ENCODE measurements at regions not wholly inside any gene's neighbourhood (a gene's known extent, or its start where the extent isn't known, plus 50 kb on each side); places are given as distances from the start of the nearest gene placed in this dataset.
"Not testable (repeated sequence)": the region's sequence is repeated elsewhere in the genome, so short reads cannot be mapped to it uniquely, and the experiment has no call there.

DNA sequence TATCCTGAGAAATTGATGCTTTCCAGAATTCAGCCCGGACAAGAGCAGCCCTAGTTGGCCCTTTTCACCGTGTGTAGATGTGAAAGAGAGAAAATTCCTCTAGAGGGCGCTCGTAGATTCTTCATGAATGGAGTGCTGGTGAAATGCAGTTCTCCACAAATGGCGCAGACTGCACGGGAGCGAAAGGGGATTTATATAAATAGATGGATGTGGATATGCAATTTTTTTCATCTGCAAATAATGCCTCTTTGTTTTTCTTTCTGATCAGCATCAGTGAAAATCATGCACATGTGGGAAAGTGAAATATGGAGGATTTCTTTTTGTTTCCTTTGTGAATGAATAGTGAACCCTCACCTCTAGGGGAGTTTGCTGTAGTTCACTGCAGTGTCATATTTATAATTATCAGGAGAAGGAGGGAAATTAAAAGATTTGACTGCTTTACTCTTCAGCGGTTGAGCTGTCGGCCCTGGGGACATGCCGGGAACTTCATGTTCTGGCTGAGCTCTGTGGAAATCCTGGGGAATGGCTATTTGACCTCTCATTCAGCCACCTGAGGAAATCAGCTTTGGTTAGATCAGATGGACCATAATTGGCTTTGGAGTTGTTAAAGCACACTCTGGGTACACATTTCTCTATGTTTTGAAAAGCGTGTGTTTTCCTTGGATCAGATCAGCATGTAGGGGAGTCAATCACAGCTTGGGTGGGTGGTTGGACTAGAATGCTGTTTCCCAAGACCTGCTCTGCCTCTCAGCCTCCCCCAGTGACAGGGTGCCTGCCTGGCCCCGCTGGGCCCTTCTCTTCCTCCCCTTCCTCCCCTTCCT is 115.0 kb upstream of the SHISA3 start:
- H3K4me3 ChIP-seq: no peak overlapping the region
- no peak overlapping the region for H3K4me2 ChIP-seq
- H3K27ac ChIP-seq: no peak overlapping the region
- peak in 1 of 2 experiments; percentile 10 for DNase-seq
- TF ChIP-seq EZH2 (IDR thresholded peaks at IDR 0.05; ENCODE audit: low read depth): no peak
- TF ChIP-seq, protein P1, sequence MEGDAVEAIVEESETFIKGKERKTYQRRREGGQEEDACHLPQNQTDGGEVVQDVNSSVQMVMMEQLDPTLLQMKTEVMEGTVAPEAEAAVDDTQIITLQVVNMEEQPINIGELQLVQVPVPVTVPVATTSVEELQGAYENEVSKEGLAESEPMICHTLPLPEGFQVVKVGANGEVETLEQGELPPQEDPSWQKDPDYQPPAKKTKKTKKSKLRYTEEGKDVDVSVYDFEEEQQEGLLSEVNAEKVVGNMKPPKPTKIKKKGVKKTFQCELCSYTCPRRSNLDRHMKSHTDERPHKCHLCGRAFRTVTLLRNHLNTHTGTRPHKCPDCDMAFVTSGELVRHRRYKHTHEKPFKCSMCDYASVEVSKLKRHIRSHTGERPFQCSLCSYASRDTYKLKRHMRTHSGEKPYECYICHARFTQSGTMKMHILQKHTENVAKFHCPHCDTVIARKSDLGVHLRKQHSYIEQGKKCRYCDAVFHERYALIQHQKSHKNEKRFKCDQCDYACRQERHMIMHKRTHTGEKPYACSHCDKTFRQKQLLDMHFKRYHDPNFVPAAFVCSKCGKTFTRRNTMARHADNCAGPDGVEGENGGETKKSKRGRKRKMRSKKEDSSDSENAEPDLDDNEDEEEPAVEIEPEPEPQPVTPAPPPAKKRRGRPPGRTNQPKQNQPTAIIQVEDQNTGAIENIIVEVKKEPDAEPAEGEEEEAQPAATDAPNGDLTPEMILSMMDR (conservative IDR thresholded peaks at IDR 0.05): peak; percentile 71
- no peaks in the 10 kb centered on the region for H3K36me3 ChIP-seq (ENCODE audit: low read depth)
- no peaks in the 10 kb centered on the region for H3K9me3 ChIP-seq (ENCODE audit: insufficient read depth, low read depth)
- no peaks in the 10 kb centered on the region for H3K9me2 ChIP-seq (ENCODE audit: insufficient read depth)
- H2AFZ ChIP-seq: no peak overlapping the region
- H3K27me3 ChIP-seq (ENCODE audit: insufficient read depth, low read depth): peaks cover 22% of the 10 kb centered on the region
- H3K4me1 ChIP-seq (replicated peaks; ENCODE audit: insufficient read depth): no peaks in the 10 kb centered on the region
- ChIA-PET POLR2A (ENCODE audit: unreplicated experiment) (no interaction called here), CTCF (no interaction called here)
- no TSS peak for BruUV-seq (replicated peaks)
- H3F3A ChIP-seq (ENCODE audit: insufficient read depth, low read depth): no peaks in the 10 kb centered on the region
- H4K20me1 ChIP-seq (ENCODE audit: insufficient read depth): no peaks in the 10 kb centered on the region
- intact Hi-C loops (cut with micrococcal nuclease; ENCODE audit: unreplicated experiment): loop anchor here (1.0 kb wide), 1 partner anchor 237 kb away; no protein-coding TSS in a partner anchor
- no peaks in the 10 kb centered on the region for H3K79me2 ChIP-seq (ENCODE audit: low read depth)

DNA sequence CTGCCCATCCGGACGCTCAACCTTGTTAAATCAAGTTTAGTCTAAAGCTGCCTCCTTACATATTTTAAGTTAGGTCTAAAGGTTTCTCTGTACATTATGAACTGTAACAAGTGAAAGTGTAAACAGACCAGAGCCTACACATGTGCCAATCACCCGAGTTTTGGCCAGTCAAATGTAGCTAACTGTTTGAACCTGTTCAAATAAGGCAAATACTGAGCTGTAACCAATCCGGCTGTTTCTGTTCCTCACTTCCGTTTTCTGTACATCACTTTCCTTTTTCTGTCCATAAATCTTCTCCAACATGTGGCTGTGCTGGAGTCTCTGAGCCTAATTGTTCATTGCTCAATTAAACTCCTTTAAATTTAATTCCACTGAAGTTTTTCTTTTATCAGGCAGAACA is 113.3 kb upstream of the SHISA3 start:
- Histone ChIP-seq H4K20me1 (ENCODE audit: insufficient read depth) (no peaks in the 10 kb centered on the region), H3K27ac (no peak overlapping the region), H3K27me3 (ENCODE audit: insufficient read depth, low read depth) (peaks cover 22% of the 10 kb centered on the region), H2AFZ (no peak overlapping the region), H3F3A (ENCODE audit: insufficient read depth, low read depth) (no peaks in the 10 kb centered on the region), H3K9me3 (ENCODE audit: insufficient read depth, low read depth) (no peaks in the 10 kb centered on the region), H3K4me3 (no peak overlapping the region), H3K4me1 (replicated peaks; ENCODE audit: insufficient read depth) (no peaks in the 10 kb centered on the region), H3K9me2 (ENCODE audit: insufficient read depth) (no peaks in the 10 kb centered on the region), H3K36me3 (ENCODE audit: low read depth) (no peaks in the 10 kb centered on the region), H3K4me2 (no peak overlapping the region), H3K79me2 (ENCODE audit: low read depth) (no peaks in the 10 kb centered on the region)
- no TSS peak for BruUV-seq (replicated peaks)
- ChIA-PET POLR2A (ENCODE audit: unreplicated experiment) (no interaction called here), CTCF (no interaction called here)
- intact Hi-C loops (cut with micrococcal nuclease; ENCODE audit: unreplicated experiment): no loop called here
- TF ChIP-seq EZH2 (IDR thresholded peaks at IDR 0.05; ENCODE audit: low read depth): no peak
- TF ChIP-seq, protein P1 (conservative IDR thresholded peaks at IDR 0.05): no peak
- DNase-seq: no peak

DNA sequence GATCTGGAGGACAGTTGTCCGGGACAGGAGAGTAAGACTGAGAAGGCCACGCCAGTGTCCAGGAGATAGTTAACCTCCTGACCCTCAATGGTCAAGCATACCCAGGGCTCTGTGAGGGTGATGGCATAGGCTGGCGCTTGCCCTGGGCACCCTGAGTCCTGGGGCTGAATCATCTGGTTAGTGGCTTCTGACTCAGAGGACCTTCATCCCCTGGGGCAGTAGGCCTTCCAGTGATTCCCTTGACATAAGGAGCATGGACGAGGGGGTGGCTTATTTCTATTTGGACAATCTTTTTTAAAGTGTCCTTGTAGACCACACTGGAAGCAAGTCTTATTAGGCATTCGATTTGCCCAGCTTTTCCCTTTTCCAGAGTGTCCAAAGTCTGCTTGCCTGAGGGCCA is 108.4 kb upstream of the SHISA3 start:
- H3F3A ChIP-seq (ENCODE audit: insufficient read depth, low read depth); H3K36me3 ChIP-seq (ENCODE audit: low read depth); H3K9me3 ChIP-seq (ENCODE audit: insufficient read depth, low read depth); BruUV-seq (replicated peaks); H3K4me1 ChIP-seq (replicated peaks; ENCODE audit: insufficient read depth); H3K27ac ChIP-seq; H3K4me2 ChIP-seq; H3K79me2 ChIP-seq (ENCODE audit: low read depth); DNase-seq; H3K4me3 ChIP-seq; intact Hi-C loops (cut with micrococcal nuclease; ENCODE audit: unreplicated experiment); H4K20me1 ChIP-seq (ENCODE audit: insufficient read depth); H3K9me2 ChIP-seq (ENCODE audit: insufficient read depth); H2AFZ ChIP-seq; CTCF ChIA-PET; POLR2A ChIA-PET (ENCODE audit: unreplicated experiment): not testable (repeated sequence)
- peaks cover 40% of the 10 kb centered on the region for H3K27me3 ChIP-seq (ENCODE audit: insufficient read depth, low read depth)

DNA sequence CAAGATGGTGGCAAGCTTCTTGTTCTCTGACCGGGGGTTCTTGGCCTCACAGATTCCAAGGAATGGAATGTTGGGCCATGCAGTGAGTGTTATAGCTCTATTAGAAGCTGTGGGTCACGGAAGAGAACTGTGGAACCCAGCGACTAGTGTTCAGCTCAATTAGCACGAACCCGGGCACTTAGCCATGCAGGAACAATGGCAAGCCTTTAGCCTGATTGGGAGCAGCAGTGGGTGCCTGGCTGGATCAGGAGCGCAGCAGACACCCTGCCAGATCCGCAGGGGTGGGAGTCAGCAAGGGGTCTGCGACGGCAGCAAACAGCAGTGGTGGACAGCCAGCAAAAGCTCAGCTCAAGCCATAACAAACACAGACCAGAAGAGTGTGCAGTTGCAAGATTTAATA is 105.1 kb upstream of the SHISA3 start:
- H3K27ac ChIP-seq; H3K4me3 ChIP-seq; CTCF ChIA-PET; intact Hi-C loops (cut with micrococcal nuclease; ENCODE audit: unreplicated experiment); H3K4me1 ChIP-seq (replicated peaks; ENCODE audit: insufficient read depth); DNase-seq; H3K9me3 ChIP-seq (ENCODE audit: insufficient read depth, low read depth); H4K20me1 ChIP-seq (ENCODE audit: insufficient read depth); H3K4me2 ChIP-seq; H2AFZ ChIP-seq; BruUV-seq (replicated peaks); H3K79me2 ChIP-seq (ENCODE audit: low read depth); POLR2A ChIA-PET (ENCODE audit: unreplicated experiment); H3K9me2 ChIP-seq (ENCODE audit: insufficient read depth); H3K36me3 ChIP-seq (ENCODE audit: low read depth); H3F3A ChIP-seq (ENCODE audit: insufficient read depth, low read depth): not testable (repeated sequence)
- peaks cover 19% of the 10 kb centered on the region for H3K27me3 ChIP-seq (ENCODE audit: insufficient read depth, low read depth)
